ENCODE measurements at regions not wholly inside any gene's neighbourhood (a gene's known extent, or its start where the extent isn't known, plus 50 kb on each side); places are given as distances from the start of the nearest gene placed in this dataset.

- DNase-seq (no peak), ATAC-seq (no peak)
- H3K36me3 ChIP-seq (replicated peaks in 1 of 2; ENCODE audit: insufficient read depth in 1 of 2, low read depth in 2 of 2), result no peaks in the 10 kb centered on the region
- peaks cover 4% of the 10 kb centered on the region for H3K4me1 ChIP-seq
- H3K9me3 ChIP-seq, result no peaks in the 10 kb centered on the region
- no peak overlapping the region for H3K27ac ChIP-seq
- WGBS, 2 donors, result 64% methylated on average over 4 of the region's 4 CpGs
- TF ChIP-seq POLR2A (IDR thresholded peaks at IDR 0.05) (no peak), CTCF (IDR thresholded peaks at IDR 0.05) (no peak)
- intact Hi-C loops (cut with DNase I), result no loop called here
- H3K27me3 ChIP-seq, result no peaks in the 10 kb centered on the region
- H3K4me3 ChIP-seq, result no peak overlapping the region
Measured at GRCh38 chr1:187477535-187477934, 648.8 kb downstream of the PLA2G4A start.

GRCh38 chr1:187481581-187482148 is 652.9 kb downstream of the PLA2G4A start:
- Histone ChIP-seq H3K27ac (no peak overlapping the region), H3K36me3 (replicated peaks in 1 of 2; ENCODE audit: insufficient read depth in 1 of 2, low read depth in 2 of 2) (no peaks in the 10 kb centered on the region), H3K9me3 (no peaks in the 10 kb centered on the region), H3K4me1 (peaks cover 4% of the 10 kb centered on the region), H3K4me3 (no peak overlapping the region), H3K27me3 (no peaks in the 10 kb centered on the region)
- 66 to 68% methylated on average over 10 of the region's 10 CpGs for WGBS, 2 donors
- ATAC-seq (no peak), DNase-seq (no peak)
- intact Hi-C loops (cut with DNase I), result no loop called here
- TF ChIP-seq CTCF (IDR thresholded peaks at IDR 0.05) (no peak), POLR2A (IDR thresholded peaks at IDR 0.05) (no peak)

GRCh38 chr1:187490266-187490665 is 661.5 kb downstream of the PLA2G4A start:
- no peaks in the 10 kb centered on the region for H3K36me3 ChIP-seq (replicated peaks in 1 of 2; ENCODE audit: insufficient read depth in 1 of 2, low read depth in 2 of 2)
- H3K27ac ChIP-seq, result no peak overlapping the region
- H3K9me3 ChIP-seq, result no peaks in the 10 kb centered on the region
- H3K4me3 ChIP-seq, result no peak overlapping the region
- WGBS, 2 donors, result 70 to 76% methylated on average over 3 of the region's 3 CpGs
- H3K27me3 ChIP-seq, result no peaks in the 10 kb centered on the region
- DNase-seq (no peak), ATAC-seq (no peak)
- no peaks in the 10 kb centered on the region for H3K4me1 ChIP-seq
- intact Hi-C loops (cut with DNase I), result no loop called here
- TF ChIP-seq POLR2A (IDR thresholded peaks at IDR 0.05) (no peak), CTCF (IDR thresholded peaks at IDR 0.05) (no peak)

- DNase-seq (no peak), ATAC-seq (no peak)
- WGBS, 2 donors, result 29 to 39% methylated on average over 5 of the region's 5 CpGs
- no peaks in the 10 kb centered on the region for H3K4me1 ChIP-seq
- no peaks in the 10 kb centered on the region for H3K36me3 ChIP-seq (replicated peaks in 1 of 2; ENCODE audit: insufficient read depth in 1 of 2, low read depth in 2 of 2)
- TF ChIP-seq POLR2A (IDR thresholded peaks at IDR 0.05) (no peak), CTCF (IDR thresholded peaks at IDR 0.05) (no peak)
- intact Hi-C loops (cut with DNase I), result no loop called here
- H3K27ac ChIP-seq, result no peak overlapping the region
- H3K27me3 ChIP-seq, result no peaks in the 10 kb centered on the region
- no peak overlapping the region for H3K4me3 ChIP-seq
- H3K9me3 ChIP-seq, result no peaks in the 10 kb centered on the region
Measured at GRCh38 chr1:187491082-187491720, 662.5 kb downstream of the PLA2G4A start.

GRCh38 chr1:187498028-187498427 is 669.3 kb downstream of the PLA2G4A start:
- TF ChIP-seq CTCF (IDR thresholded peaks at IDR 0.05) (no peak), POLR2A (IDR thresholded peaks at IDR 0.05) (no peak)
- Histone ChIP-seq H3K4me3 (no peak overlapping the region), H3K27me3 (no peaks in the 10 kb centered on the region), H3K9me3 (no peaks in the 10 kb centered on the region), H3K27ac (no peak overlapping the region), H3K36me3 (replicated peaks in 1 of 2; ENCODE audit: insufficient read depth in 1 of 2, low read depth in 2 of 2) (no peaks in the 10 kb centered on the region), H3K4me1 (no peaks in the 10 kb centered on the region)
- WGBS, 2 donors, result 14 to 29% methylated on average over 1 of the region's 1 CpG
- ATAC-seq, result no peak
- no peak for DNase-seq
- intact Hi-C loops (cut with DNase I), result no loop called here

Measured in body of pancreas (tissue), 4 donors.